Testis (tissue), 2 donors: ENCODE measurements at regions not wholly inside any gene's neighbourhood (a gene's known extent, or its start where the extent isn't known, plus 50 kb on each side); places are given as distances from the start of the nearest gene placed in this dataset.

Experiments
- POLR2A ChIP-seq: fragments of 450-650 bp; IDR thresholded peaks from one replicate; pipeline ENCODE4 v1.6.1; 2017; ENCODE audit warnings: antibody characterized with exemption, mild to moderate bottlenecking, moderate library complexity
- TF ChIP-seq, protein P1 (sequence below), 3 experiments: fragments of 450-650 bp in 2 of 3; fragments of 200-600 bp in 1 of 3; sonication (generic) in 1 of 3; IDR thresholded peaks; one replicate each; pipeline ENCODE4 v1.5.1; 2016 to 2019; ENCODE audit warnings: antibody characterized with exemption in 3 of 3, mild to moderate bottlenecking in 2 of 3, moderate library complexity in 1 of 3

- TF ChIP-seq, protein P1, sequence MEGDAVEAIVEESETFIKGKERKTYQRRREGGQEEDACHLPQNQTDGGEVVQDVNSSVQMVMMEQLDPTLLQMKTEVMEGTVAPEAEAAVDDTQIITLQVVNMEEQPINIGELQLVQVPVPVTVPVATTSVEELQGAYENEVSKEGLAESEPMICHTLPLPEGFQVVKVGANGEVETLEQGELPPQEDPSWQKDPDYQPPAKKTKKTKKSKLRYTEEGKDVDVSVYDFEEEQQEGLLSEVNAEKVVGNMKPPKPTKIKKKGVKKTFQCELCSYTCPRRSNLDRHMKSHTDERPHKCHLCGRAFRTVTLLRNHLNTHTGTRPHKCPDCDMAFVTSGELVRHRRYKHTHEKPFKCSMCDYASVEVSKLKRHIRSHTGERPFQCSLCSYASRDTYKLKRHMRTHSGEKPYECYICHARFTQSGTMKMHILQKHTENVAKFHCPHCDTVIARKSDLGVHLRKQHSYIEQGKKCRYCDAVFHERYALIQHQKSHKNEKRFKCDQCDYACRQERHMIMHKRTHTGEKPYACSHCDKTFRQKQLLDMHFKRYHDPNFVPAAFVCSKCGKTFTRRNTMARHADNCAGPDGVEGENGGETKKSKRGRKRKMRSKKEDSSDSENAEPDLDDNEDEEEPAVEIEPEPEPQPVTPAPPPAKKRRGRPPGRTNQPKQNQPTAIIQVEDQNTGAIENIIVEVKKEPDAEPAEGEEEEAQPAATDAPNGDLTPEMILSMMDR (IDR thresholded peaks at IDR 0.05) = no peak
- no peak for TF ChIP-seq POLR2A
Observed at GRCh38 chrX:38970845-38971244, 169.6 kb downstream of the MID1IP1 start.
